Liver (tissue), 8 donors: ENCODE measurements at regions not wholly inside any gene's neighbourhood (a gene's known extent, or its start where the extent isn't known, plus 50 kb on each side); places are given as distances from the start of the nearest gene placed in this dataset.

ENCODE experiments used
- DNase-seq: peaks from one replicate; pipeline ENCODE4 v3.0.0-alpha.2; 2017; ENCODE audit warnings: low spot score
- H3K27ac ChIP-seq, 2 donors: one replicate each; pipeline ENCODE4 v1.7.0; 2013; ENCODE audit warnings: inconsistent platforms in 2 of 2, low read length in 2 of 2, control low read depth in 1 of 2, low read depth in 1 of 2, mild to moderate bottlenecking in 1 of 2
- H3K27me3 ChIP-seq, 4 donors: one replicate each; pipeline versions ENCODE4 v1.6.1 to v1.7.0; 2013; ENCODE audit warnings: low read length in 3 of 4, inconsistent platforms in 1 of 4, mild to moderate bottlenecking in 1 of 4, moderate library complexity in 1 of 4; ENCODE audit not compliant: control insufficient read depth in 4 of 4, insufficient read depth in 4 of 4
- H3K36me3 ChIP-seq, 4 donors: one replicate each; pipeline versions ENCODE4 v1.6.1 to v1.7.0; 2013; ENCODE audit warnings: low read length in 3 of 4, mild to moderate bottlenecking in 3 of 4, low read depth in 1 of 4, moderate library complexity in 1 of 4; ENCODE audit not compliant: control insufficient read depth in 4 of 4, insufficient read depth in 3 of 4
- H3K4me1 ChIP-seq, 4 donors: one replicate each; pipeline versions ENCODE4 v1.6.1 to v1.7.0; 2013; ENCODE audit warnings: low read length in 3 of 4, mild to moderate bottlenecking in 3 of 4, moderate library complexity in 1 of 4; ENCODE audit not compliant: control insufficient read depth in 4 of 4, insufficient read depth in 4 of 4
- H3K4me3 ChIP-seq, 3 donors: one replicate each; pipeline versions ENCODE4 v1.6.1 to v1.7.0; 2013; ENCODE audit warnings: low read length in 3 of 3, control low read depth in 1 of 3, low read depth in 1 of 3, mild to moderate bottlenecking in 1 of 3
- H3K9ac ChIP-seq, 2 donors: one replicate each; pipeline ENCODE4 v1.7.0; 2013; ENCODE audit warnings: low read length in 2 of 2, mild to moderate bottlenecking in 2 of 2, moderate library complexity in 2 of 2, control low read depth in 1 of 2, low read depth in 1 of 2
- H3K9me3 ChIP-seq, 4 donors: one replicate each; pipeline versions ENCODE4 v1.6.1 to v1.7.0; 2013; ENCODE audit warnings: low read length in 3 of 4; ENCODE audit not compliant: control insufficient read depth in 4 of 4
- EGR1 ChIP-seq, 2 donors: IDR thresholded peaks; 2 replicates each; pipeline ENCODE4 v1.6.1; 2016 to 2018; ENCODE audit warnings: antibody characterized with exemption in 2 of 2, low read depth in 2 of 2
- FOXA1 ChIP-seq: IDR thresholded peaks from 2 replicates; pipeline ENCODE4 v1.6.1; 2016; ENCODE audit warnings: antibody characterized with exemption
- FOXA2 ChIP-seq: IDR thresholded peaks from 2 replicates; pipeline ENCODE4 v1.6.1; 2016; ENCODE audit warnings: antibody characterized with exemption
- GABPA ChIP-seq, 2 donors: IDR thresholded peaks in 1 of 2; conservative IDR thresholded peaks in 1 of 2; 2 replicates each; pipeline ENCODE4 v1.6.1; 2016; ENCODE audit warnings: antibody characterized with exemption in 2 of 2, mild to moderate bottlenecking in 1 of 2, moderate library complexity in 1 of 2
- HNF4A ChIP-seq, 2 donors: conservative IDR thresholded peaks; 2 replicates each; pipeline ENCODE4 v1.6.1; 2016; ENCODE audit warnings: antibody characterized with exemption in 2 of 2, mild to moderate bottlenecking in 2 of 2
- HNF4G ChIP-seq: IDR thresholded peaks from 2 replicates; pipeline ENCODE4 v1.6.1; 2016; ENCODE audit warnings: antibody characterized with exemption
- JUND ChIP-seq, 2 donors: IDR thresholded peaks; 2 replicates each; pipeline ENCODE4 v1.6.1; 2016; ENCODE audit warnings: antibody characterized with exemption in 2 of 2
- NR2F2 ChIP-seq: IDR thresholded peaks from 2 replicates; pipeline ENCODE4 v1.6.1; 2016; ENCODE audit warnings: antibody characterized with exemption
- RAD21 ChIP-seq, 2 donors: IDR thresholded peaks; 2 replicates each; pipeline ENCODE4 v1.6.1; 2016; ENCODE audit warnings: antibody characterized with exemption in 2 of 2, mild to moderate bottlenecking in 2 of 2
- RXRA ChIP-seq, 2 donors: IDR thresholded peaks; 2 replicates each; pipeline ENCODE4 v1.6.1; 2017 to 2018; ENCODE audit warnings: antibody characterized with exemption in 2 of 2, mild to moderate bottlenecking in 1 of 2
- SP1 ChIP-seq: IDR thresholded peaks from 2 replicates; pipeline ENCODE4 v1.6.1; 2018; ENCODE audit warnings: antibody characterized with exemption, mild to moderate bottlenecking
- TAF1 ChIP-seq: conservative IDR thresholded peaks from 2 replicates; pipeline ENCODE4 v1.6.1; 2016; ENCODE audit warnings: antibody characterized with exemption, mild to moderate bottlenecking
- YY1 ChIP-seq: IDR thresholded peaks from 2 replicates; pipeline ENCODE4 v1.6.1; 2016; ENCODE audit warnings: antibody characterized with exemption, mild to moderate bottlenecking
- WGBS: extraction: QIAGEN DNeasy Blood & Tissue Kit; methylation state at CpG from one replicate; pipeline ENCODE4 v1.1.7; 2013; 5-methylcytosine and 5-hydroxymethylcytosine counted together
- TF ChIP-seq, protein P1 (sequence below): IDR thresholded peaks from 2 replicates; pipeline ENCODE4 v1.6.1; 2016; ENCODE audit warnings: antibody characterized with exemption
- TF ChIP-seq, protein P2 (sequence below): fragments of 150-350 bp; IDR thresholded peaks from 2 replicates; pipeline ENCODE4 v1.5.1; 2017; ENCODE audit warnings: improper control_type of control experiment, low read depth, low read length; ENCODE audit not compliant: missing input control
- TF ChIP-seq, protein P3 (sequence below): IDR thresholded peaks from 2 replicates; pipeline ENCODE4 v1.6.1; 2016; ENCODE audit warnings: antibody characterized with exemption
- TF ChIP-seq, protein P4 (sequence below): IDR thresholded peaks from 2 replicates; pipeline ENCODE4 v1.6.1; 2016; ENCODE audit warnings: antibody characterized with exemption, mild to moderate bottlenecking
- TF ChIP-seq, protein P5 (sequence below): IDR thresholded peaks from 2 replicates; pipeline ENCODE4 v1.6.1; 2016; ENCODE audit warnings: antibody characterized with exemption
- donor health status: healthy.
- donor health status: healthy.
- donor health status: healthy.
- donor health status: healthy.
- donor health status: healthy.

DNA sequence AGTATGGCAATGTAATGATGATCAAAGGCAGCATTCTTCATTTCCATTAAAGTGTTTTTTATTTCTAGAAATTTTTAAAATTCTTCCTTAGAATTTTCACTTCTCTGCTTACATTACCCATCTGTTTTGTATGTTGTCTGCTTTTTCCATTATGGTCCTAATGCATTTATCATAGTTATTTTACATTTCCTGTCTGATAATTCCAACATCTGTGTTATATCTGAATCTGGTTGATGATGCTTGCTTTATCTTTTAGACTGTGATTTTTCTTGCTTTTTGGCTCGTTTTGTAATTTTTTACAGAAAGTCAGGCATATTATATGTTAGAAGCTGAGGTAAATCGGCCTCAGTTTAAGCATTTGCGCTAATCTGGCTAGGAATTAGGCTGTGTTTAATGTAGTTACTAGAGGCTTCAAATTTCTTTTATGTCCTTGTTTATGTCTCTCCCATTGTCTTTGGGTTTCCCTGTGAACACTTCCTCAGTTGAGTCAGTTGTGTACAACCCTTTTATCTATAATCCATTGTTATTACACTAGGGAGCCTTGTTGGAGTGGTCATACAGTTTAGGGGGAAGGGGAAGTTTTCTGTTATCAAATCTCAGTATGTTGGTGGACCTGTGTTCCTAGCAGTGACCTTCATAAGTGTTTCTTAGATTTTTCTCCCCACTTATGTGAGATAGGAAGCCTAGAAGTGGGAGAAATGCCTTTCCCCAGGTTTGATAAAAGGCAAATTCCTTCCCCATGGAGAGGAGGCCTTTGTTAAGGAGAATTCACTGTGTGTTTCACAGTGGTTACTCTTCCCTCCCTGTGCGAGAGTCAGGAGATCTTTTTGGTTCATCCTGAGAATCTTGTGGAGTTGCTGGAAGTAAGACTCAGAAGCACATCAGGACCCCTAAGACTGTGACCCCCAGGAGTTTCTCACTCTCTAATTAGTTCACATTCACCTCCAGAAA, 437.5 kb downstream of the INSC start (continued):
- TF ChIP-seq, protein P1, sequence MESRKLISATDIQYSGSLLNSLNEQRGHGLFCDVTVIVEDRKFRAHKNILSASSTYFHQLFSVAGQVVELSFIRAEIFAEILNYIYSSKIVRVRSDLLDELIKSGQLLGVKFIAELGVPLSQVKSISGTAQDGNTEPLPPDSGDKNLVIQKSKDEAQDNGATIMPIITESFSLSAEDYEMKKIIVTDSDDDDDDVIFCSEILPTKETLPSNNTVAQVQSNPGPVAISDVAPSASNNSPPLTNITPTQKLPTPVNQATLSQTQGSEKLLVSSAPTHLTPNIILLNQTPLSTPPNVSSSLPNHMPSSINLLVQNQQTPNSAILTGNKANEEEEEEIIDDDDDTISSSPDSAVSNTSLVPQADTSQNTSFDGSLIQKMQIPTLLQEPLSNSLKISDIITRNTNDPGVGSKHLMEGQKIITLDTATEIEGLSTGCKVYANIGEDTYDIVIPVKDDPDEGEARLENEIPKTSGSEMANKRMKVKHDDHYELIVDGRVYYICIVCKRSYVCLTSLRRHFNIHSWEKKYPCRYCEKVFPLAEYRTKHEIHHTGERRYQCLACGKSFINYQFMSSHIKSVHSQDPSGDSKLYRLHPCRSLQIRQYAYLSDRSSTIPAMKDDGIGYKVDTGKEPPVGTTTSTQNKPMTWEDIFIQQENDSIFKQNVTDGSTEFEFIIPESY = no peak
- TF ChIP-seq RXRA (IDR thresholded peaks at IDR 0.05) (no peak), RAD21 (IDR thresholded peaks at IDR 0.05) (no peak), JUND (IDR thresholded peaks at IDR 0.05) (no peak), SP1 (no peak)
- TF ChIP-seq, protein P2, sequence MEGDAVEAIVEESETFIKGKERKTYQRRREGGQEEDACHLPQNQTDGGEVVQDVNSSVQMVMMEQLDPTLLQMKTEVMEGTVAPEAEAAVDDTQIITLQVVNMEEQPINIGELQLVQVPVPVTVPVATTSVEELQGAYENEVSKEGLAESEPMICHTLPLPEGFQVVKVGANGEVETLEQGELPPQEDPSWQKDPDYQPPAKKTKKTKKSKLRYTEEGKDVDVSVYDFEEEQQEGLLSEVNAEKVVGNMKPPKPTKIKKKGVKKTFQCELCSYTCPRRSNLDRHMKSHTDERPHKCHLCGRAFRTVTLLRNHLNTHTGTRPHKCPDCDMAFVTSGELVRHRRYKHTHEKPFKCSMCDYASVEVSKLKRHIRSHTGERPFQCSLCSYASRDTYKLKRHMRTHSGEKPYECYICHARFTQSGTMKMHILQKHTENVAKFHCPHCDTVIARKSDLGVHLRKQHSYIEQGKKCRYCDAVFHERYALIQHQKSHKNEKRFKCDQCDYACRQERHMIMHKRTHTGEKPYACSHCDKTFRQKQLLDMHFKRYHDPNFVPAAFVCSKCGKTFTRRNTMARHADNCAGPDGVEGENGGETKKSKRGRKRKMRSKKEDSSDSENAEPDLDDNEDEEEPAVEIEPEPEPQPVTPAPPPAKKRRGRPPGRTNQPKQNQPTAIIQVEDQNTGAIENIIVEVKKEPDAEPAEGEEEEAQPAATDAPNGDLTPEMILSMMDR = no peak

DNA sequence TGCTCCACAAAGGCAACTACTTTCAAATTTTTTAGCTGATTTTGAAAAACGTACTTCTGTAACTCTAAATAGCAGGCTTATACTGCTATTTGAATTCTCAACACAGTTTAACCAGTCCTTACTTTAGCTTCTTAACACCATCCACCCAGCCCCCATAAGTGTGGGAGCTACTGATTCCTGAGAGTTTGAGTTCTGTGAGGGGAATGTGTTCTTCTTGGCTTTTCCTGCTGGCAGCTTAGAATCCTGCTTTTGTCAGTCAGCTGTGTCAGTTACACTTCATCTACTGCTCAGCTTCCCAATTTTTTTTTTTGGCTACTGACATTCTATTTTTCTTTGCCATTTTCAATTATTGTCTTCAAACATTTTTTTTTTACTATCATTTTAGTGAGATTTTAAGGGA, 440.4 kb downstream of the INSC start:
- TF ChIP-seq EGR1 (IDR thresholded peaks at IDR 0.05; ENCODE audit: low read depth in 2 of 2) = no peak
- TF ChIP-seq, protein P3, sequence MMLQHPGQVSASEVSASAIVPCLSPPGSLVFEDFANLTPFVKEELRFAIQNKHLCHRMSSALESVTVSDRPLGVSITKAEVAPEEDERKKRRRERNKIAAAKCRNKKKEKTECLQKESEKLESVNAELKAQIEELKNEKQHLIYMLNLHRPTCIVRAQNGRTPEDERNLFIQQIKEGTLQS = no peak
- TF ChIP-seq GABPA (IDR thresholded peaks at IDR 0.05 in 1 of 2, conservative IDR thresholded peaks at IDR 0.05 in 1 of 2) = no peak
- TF ChIP-seq, protein P1 = no peak
- TF ChIP-seq HNF4G = no peak
- TF ChIP-seq RXRA (IDR thresholded peaks at IDR 0.05) = no peak
- TF ChIP-seq, protein P4, sequence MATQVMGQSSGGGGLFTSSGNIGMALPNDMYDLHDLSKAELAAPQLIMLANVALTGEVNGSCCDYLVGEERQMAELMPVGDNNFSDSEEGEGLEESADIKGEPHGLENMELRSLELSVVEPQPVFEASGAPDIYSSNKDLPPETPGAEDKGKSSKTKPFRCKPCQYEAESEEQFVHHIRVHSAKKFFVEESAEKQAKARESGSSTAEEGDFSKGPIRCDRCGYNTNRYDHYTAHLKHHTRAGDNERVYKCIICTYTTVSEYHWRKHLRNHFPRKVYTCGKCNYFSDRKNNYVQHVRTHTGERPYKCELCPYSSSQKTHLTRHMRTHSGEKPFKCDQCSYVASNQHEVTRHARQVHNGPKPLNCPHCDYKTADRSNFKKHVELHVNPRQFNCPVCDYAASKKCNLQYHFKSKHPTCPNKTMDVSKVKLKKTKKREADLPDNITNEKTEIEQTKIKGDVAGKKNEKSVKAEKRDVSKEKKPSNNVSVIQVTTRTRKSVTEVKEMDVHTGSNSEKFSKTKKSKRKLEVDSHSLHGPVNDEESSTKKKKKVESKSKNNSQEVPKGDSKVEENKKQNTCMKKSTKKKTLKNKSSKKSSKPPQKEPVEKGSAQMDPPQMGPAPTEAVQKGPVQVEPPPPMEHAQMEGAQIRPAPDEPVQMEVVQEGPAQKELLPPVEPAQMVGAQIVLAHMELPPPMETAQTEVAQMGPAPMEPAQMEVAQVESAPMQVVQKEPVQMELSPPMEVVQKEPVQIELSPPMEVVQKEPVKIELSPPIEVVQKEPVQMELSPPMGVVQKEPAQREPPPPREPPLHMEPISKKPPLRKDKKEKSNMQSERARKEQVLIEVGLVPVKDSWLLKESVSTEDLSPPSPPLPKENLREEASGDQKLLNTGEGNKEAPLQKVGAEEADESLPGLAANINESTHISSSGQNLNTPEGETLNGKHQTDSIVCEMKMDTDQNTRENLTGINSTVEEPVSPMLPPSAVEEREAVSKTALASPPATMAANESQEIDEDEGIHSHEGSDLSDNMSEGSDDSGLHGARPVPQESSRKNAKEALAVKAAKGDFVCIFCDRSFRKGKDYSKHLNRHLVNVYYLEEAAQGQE = no peak
- TF ChIP-seq FOXA1 = no peak
- no peak for TF ChIP-seq TAF1
- no peak for TF ChIP-seq YY1
- no peak for TF ChIP-seq SP1
- TF ChIP-seq, protein P5, sequence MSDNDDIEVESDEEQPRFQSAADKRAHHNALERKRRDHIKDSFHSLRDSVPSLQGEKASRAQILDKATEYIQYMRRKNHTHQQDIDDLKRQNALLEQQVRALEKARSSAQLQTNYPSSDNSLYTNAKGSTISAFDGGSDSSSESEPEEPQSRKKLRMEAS = no peak
- no peak for TF ChIP-seq HNF4A (conservative IDR thresholded peaks at IDR 0.05)
- TF ChIP-seq FOXA2 = no peak
- TF ChIP-seq NR2F2 = no peak
- TF ChIP-seq JUND (IDR thresholded peaks at IDR 0.05) = no peak

More for the DNA sequence above, 440.4 kb downstream of the INSC start:
- Histone ChIP-seq H3K9ac (no peak overlapping the region), H3K36me3 (no peaks in the 10 kb centered on the region), H3K27me3 (no peaks in the 10 kb centered on the region), H3K27ac (no peak overlapping the region), H3K4me3 (no peak overlapping the region), H3K9me3 (no peaks in the 10 kb centered on the region), H3K4me1 (peaks cover 0 to 4% (median 0%) of the 10 kb centered on the region in 4 donors)
- DNase-seq = no peak
- 74% methylated on average over 1 of the region's 1 CpG for WGBS
